PC-3 (cell line): ENCODE measurements at regions not wholly inside any gene's neighbourhood (a gene's known extent, or its start where the extent isn't known, plus 50 kb on each side); places are given as distances from the start of the nearest gene placed in this dataset.
"Not testable (repeated sequence)": the region's sequence is repeated elsewhere in the genome, so short reads cannot be mapped to it uniquely, and the experiment has no call there.

Source experiments
- EZH2phosphoT487 ChIP-seq: fragments of 300-600 bp; sonication (generic); IDR thresholded peaks from 2 replicates; pipeline ENCODE4 v1.6.1; 2018; ENCODE audit warnings: mild to moderate bottlenecking, antibody characterized with exemption, low read length, borderline replicate concordance
- TF ChIP-seq, protein P1 (sequence below): fragments of 300-600 bp; sonication (generic); conservative IDR thresholded peaks from 2 replicates; pipeline ENCODE4 v1.5.1; 2017; ENCODE audit warnings: antibody characterized with exemption, low read depth, mild to moderate bottlenecking, low read length

- TF ChIP-seq, protein P1, sequence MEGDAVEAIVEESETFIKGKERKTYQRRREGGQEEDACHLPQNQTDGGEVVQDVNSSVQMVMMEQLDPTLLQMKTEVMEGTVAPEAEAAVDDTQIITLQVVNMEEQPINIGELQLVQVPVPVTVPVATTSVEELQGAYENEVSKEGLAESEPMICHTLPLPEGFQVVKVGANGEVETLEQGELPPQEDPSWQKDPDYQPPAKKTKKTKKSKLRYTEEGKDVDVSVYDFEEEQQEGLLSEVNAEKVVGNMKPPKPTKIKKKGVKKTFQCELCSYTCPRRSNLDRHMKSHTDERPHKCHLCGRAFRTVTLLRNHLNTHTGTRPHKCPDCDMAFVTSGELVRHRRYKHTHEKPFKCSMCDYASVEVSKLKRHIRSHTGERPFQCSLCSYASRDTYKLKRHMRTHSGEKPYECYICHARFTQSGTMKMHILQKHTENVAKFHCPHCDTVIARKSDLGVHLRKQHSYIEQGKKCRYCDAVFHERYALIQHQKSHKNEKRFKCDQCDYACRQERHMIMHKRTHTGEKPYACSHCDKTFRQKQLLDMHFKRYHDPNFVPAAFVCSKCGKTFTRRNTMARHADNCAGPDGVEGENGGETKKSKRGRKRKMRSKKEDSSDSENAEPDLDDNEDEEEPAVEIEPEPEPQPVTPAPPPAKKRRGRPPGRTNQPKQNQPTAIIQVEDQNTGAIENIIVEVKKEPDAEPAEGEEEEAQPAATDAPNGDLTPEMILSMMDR, result not testable (repeated sequence)
- TF ChIP-seq EZH2phosphoT487, result not testable (repeated sequence)
Measured at GRCh38 chr16:29202642-29203041, 203.9 kb downstream of the NPIPB11 start.
